ENCODE measurements at regions not wholly inside any gene's neighbourhood (a gene's known extent, or its start where the extent isn't known, plus 50 kb on each side); places are given as distances from the start of the nearest gene placed in this dataset.

DNA sequence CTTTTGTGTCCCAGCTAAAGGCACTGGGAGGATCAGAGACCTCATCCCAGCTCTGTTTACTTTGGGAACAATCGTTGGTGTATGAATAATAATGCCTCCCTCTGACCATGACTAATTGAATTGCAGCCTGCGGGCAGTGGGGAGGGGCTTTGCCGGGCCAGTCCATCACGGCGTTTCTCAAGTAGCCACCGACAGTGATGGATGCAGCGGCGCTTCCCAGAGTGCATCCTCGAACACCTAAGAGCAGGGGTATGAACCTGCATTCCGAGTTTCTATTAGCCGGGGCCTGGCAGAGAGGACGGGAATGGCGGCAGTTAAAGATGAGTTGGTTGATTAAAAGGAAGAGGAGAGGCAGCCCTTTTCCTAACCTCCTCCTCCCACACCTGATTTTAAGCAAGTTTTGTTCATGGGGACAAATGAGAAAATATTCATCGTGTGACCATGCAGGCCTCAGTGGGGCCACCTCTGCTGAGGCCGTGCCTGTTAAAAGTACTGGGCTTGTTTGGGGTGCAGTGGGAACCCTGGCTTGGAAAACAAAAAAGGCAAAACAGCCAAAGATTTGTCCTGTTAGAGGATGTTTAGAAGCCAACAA is 154.1 kb downstream of the FOXA2 start:
- DNase-seq, result no peak

DNA sequence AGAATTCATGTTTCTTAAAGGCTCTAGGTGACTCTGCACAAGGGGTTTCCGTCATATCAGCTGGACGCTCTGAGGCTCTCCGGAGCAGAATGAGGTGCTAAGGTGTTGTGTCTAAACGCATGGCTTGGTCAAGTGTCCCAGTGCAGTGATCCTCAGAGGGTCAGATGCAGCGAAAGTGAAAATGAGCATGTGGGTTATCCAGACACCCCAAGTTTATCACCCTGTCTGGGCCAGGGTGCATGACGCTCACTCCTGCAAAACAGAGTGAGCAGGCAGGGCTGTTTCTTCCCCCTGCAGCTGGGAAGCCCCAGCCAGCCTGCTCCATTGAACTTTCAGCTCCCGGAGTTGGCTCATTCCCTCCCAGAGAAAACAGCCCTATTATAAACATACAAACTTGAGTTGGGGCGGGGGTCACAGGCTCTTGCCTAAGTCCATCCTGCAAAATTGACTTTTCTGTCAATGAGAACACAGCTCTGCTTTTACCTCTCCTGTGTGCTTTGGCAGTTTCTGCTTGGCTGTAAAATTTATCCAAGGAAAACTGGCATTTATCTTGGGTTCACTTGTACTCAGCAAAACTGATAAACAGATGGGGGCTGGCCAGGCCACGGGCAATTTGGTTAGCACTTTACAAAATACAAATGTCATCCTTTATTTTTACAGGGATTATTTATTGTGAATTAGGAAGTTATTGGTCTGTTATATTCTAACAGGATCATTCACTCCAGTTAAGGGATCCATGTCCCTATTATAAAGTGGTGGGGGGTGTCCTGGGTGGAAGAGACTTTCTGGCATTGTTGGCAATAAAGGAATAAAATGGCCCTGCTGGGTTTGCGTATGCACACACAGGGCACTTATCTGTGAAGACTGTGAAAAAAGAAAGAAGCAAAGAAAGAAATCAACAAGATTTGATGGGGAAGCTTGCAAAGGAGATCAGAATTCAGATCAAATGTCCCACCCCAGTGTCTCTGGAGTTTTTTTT is 154.9 kb downstream of the FOXA2 start:
- DNase-seq, result no peak

DNA sequence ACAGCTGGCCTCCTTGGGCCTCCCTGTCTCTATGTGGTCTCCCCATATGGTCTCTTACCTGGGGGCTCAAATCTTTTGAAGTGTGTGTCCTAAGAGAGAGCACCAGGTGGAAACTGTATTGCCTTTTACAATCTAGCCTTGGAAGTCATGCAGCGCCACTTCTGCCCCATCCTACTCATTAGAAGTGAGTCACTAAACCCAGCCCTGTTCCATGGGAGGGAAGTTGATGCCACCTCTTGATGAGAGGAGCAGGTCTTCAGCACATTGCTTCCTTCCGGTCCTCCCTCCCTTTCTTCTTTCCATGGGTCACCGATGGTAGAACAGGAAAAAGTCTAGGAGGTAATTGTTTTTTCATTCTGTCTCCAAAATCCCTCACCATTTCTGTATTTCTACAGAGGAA is 156.3 kb downstream of the FOXA2 start:
- DNase-seq, result no peak

DNA sequence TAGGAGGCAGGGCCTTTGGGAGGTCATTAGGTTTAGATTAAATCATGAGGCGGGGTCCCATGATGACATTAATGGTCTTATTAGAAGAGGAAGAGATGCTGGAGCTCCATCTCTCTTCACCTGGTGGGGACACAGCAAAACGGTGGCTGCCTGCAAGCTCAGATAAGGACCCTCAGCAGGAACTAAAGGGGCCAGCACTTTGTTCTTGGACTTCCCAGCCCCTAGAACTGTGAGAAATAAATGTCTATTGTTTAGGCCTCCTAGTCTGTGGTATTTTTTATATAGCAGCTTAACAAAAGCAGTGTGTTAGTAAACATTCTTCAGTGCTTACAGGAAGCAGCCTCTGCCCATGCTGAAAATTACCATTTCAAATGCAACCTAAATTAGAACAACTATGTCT is 157.6 kb downstream of the FOXA2 start:
- no peak for DNase-seq

DNA sequence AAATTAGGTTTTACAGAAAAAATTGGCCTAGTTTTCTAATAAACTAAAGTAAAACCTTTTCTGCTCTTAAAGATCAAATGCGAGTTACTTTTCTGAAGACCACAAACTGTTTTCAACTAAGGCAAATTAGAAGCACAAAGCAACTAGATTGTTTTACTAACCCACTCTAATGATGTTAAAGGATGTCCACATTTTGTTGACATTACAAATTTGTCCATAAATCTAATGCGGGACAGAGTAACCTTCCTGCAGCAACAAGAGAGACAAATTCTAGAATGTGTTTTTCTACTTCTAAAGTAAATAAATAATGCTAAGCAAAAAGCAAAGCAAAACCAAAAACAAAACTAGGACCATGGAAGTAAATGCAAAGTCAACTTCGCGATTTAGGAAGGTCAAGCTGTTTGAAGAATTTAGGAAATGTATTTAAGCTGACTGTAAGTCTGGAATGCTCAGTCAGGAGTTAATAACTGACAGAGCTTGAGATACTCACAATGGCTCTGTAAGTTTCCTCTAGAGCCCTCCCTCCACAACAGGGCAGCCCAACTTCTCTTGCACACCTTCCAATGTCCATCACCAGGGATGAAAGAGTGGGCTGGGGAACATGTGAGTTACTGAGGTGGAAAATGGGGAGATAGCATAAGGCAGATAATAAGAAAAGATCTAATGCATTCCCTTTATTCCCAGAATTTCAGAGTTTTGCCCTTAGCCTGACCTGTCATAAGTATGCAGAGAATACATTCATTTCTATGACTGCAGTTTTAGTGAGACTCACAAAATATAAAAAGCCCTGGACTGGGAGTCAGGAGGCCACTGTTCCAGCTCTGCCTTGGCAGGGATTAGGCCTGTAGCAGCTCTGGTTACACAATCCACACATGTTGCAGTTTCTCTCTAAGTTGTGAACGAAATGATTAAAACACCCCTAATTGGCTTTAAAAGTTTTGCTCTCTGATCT is 158.8 kb downstream of the FOXA2 start:
- DNase-seq, result no peak

DNA sequence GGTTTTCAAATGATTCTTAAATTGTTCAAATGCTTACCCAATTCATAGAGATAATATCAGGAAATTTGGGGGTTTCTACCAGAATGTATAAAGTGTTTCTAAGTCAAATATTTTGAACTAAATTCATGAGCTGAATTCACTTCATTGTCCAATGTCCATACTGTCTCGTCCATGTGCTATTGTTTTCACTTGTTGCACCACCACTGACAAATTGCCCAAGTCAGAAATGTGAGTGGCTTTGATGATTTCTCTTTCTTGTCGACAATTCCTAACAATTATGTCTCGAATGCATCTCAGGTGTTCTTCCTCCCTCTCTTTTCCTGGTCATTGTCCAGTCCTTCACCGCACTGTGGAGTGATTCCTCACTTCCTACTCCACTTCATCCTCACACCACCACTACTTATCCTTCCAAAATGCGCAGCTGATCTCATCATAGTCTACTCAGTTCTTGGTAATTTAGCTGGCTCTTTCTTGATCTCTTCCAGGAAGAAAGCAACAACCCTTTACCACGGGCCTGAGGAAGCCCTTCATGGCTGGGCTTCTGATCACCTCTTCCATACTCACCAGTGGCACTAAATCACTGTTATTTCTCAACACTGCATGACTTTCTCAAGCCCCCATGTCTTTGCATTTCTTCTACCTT is 161.1 kb downstream of the FOXA2 start:
- DNase-seq, result no peak

DNA sequence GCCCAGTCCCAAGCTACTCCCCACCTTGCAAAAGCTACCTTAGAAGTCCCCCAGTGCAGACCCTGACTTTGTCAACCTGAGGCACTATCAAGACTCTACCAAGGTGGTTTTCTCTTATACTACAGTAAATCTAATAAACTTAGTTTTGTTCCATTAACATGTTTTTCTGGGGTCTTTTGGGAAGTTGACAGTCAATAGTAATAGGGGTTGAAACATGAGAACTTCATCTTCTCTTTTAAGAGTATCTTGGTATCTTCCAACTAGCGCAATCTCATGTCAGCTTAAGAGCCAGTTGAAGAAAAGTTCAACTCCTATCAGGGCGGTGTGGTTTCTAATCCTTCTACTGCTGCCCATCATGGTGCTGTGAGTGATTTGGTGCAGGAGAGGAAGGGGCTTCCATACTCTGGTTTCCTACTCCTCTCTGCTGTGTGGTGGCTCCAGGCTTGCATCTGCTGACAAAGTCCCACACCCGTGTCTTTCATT is 164.2 kb downstream of the FOXA2 start:
- no peak for DNase-seq

DNA sequence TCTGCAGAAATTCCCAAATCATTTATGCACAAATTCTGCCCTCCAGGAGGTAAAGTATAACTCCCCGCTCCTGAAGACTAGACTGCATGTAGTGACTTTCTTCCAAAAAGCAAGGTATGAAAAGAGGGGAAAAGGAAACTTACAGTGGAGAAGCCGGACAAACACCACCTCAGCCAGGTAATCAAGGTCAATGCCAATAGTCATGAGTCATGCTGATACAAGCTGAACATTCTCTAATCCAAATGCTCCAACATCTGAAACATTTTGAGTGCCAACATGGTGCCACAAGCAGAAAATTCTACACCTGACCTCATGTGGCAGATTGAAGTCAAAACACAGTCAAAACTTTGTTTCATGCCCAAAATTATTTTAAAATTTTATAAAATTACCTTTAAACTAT is 165.6 kb downstream of the FOXA2 start:
- DNase-seq, result no peak

DNA sequence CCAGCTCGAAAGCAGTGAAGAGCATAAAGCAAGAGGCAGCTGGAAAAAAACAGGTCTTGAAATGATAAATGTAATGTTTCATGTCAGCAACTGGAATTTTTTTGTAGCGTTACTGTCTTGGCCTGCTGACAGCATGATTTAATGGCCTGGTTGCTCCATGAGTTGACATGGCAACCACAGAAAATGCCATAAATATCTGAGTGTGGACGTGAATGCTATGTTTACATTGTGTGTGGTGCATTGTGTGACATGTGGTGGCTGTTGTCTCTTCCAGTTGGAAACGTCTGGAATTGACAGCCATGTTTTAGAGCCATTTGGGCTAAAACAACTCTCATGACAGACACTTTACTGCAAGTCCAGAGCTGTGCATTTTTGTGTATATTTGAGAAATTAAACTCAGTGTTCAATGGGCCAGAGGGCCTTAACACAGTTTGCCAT is 170.0 kb downstream of the FOXA2 start:
- no peak for DNase-seq

DNA sequence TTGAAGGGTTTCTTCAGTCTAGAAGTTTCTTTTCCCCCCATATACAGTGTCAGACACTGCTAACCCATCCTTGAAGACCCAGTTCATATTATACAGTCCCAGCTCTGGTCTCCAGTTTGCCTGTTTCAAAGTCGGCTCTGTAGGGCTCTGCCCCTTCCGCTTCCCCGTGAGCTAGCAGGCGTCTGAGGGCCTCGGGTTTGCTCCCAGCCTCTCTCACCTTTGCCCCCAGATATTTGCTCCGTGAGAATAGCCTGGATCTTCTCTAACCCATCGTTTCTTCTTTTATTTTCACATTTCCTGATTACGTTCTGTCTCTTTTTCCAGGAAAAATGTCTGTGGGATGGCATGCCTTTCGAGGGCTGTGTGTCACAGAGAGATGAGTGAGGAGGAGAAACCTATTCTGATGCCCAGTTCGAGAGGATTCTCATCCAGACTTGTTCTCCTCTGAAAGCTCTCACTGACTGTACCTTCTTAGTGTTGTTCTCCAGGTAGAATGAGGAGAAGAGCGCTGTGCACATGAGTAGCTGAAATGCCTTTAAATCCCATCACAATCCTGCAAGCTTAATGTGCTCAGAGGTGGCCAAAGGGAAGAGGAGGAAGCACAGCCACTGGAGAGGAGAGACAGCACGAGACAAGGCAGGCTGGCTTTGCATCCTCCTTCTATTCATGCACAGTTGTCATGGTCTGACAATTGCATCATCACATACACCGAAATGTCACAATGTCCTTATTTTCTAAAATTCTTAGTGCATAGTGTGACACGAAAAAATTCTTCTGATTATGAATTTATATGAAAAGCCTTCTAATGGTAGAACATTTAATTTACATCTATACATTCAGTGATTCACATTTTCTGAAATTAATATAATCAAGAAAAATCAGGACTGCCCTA is 171.1 kb downstream of the FOXA2 start:
- no peak for DNase-seq

DNA sequence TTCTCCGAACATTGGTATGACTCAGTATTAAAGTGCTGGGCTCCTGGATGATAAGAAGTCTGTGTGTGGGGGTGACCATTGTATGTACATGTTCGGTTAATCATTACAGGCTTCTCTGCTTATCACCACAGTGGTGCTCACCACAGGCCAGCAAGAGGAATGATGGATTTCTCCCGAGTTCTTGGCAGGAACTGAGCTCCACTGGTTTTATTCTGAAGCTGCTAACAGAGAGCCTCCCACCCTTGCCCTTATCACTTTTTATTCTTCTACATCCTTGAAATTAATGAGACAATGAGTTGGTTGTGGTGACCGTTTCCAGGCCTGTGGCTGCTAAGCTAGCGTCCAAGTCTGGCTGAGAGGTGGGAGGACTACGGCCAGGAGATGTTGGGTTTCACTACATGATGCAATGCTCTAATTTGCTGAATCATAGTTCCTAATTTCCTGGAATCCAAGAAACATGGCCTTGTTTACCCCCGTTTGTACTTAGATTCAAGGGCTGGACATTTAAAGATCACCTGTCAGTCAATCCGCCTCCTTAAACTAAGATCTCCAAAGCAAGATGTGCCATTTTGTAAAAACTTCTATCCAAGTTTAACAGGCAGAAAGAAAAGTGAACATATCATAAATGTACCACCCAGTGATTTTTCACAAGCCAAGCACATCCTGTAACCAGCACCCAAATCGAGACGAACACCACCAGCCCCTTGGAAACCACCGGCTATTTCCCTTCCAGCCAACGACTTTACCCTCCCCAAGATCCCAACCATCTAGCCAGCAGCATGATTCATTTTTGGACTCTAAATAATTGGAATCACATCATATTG is 172.5 kb downstream of the FOXA2 start:
- DNase-seq, result peak; percentile 21

DNA sequence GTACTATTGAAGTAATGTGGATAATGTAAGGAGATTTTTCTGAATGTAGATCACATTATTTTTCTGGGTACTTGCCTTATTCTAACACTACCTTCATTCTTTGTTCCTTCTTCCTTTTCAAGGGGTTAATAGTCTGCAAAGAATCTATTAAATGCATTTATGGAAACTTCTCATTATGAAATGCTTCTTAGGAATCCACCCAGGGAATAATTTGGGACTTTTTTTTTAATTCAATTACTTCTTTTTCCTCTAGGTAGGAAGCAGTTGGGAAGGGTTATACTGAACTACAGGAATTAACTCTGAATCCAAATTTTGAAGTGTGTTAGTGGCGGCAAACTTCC is 173.1 kb downstream of the FOXA2 start:
- no peak for DNase-seq

DNA sequence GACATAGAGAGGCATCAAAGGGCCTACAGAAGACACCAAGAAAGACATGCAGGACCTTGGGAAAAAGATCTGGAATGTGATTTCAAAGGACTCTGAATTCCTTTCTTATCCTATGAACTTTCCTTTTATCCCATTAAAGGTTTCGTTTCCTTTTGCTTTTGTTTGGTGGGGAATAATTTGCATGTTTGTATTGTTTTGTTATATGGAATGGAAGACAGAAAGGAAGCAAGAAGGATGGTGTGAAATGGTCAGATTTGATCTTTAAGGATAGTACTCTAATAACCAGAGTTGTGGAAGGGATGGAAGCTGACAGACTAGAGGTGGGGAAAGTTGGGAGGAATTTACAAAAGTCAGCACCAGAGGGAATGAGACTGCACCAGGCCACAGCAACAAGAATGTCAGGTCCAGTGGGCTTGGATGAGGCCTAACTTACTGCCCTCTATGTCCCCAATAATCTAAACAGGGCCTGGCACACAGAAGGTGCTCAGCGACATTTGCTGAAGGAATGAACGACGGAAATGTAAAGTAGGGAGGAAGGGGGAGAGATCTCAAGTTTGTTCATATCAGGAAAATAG is 173.7 kb downstream of the FOXA2 start:
- no peak for DNase-seq

DNA sequence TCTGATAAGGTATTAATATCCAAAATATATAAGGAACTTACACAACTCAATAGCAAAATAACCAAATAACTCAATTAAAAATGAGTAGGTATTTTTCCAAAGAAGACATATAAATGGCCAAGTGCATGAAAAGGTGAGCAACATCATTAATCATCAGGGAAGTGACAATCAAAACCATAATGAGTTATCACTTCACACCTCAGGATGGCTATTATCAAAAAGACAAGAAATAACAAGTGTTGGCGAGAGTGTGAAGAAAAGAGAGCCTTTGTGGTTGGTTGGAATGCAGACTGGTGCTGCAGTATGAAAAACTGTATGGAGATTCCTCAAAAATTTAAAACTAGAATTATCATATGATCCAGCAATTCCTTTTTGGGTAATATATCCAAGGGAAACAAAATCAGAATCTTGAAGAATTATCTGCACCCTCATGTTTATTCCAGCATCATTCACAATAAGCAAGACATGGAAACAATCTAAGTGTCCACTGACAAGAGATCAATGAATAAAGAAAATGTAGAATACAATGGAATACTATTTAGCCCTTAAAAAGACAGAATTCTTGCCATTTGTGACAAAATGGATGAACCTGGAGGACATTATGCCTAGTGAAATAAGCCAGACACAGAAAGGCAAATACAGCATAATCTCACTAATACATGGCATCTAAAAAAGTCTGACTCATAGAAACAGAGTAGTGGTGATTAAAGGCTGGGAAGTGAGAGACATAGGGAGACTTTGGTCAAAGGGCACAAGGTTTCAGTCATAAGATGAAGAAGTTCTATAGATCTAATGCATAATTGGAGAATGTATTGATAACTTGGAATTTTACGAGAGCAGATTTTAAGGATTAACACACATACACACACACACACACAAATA is 175.6 kb downstream of the FOXA2 start:
- no peak for DNase-seq

DNA sequence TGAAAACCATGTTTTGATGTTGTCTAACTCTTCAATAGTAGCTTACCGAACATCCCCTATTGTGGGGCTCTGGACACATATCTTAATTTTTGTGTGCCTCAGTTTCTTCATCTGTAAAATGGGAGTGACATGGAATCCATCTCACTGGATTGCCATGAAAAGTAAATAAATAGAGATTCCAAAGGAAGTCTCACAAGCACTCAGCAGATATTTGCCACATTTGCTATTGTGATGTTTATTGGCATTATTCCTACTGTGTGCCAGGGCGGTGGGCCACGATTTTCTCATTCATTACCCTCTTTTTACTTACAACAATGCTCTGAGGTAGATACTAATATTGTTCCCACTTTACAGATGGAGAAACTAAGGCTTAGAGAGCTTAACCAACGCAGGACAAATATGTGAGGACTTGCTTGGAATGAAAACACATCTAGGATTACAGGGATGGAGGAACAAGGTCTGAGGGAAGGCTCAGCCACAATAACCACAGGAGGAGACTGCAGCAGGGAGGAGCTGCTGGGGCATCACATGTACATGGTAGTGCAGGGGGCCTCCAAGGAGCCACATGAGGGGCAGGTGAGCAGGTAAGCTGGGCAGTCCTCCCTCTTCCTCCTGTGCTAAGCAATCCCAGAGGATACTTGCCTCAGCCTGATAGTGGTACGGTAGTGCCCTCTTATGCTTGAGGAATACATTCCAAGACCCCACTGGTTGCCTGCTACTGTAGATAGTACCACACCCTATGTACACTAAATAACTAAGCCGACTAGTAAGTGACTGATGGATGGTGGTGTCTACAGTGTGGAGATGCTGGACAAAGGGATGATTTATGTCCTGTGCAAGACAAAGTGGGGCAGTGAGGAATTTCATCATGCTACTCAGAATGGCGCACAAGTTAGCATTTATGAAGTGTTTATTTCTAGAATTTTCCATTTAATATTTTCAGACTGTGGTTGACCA is 176.9 kb downstream of the FOXA2 start:
- no peak for DNase-seq

DNA sequence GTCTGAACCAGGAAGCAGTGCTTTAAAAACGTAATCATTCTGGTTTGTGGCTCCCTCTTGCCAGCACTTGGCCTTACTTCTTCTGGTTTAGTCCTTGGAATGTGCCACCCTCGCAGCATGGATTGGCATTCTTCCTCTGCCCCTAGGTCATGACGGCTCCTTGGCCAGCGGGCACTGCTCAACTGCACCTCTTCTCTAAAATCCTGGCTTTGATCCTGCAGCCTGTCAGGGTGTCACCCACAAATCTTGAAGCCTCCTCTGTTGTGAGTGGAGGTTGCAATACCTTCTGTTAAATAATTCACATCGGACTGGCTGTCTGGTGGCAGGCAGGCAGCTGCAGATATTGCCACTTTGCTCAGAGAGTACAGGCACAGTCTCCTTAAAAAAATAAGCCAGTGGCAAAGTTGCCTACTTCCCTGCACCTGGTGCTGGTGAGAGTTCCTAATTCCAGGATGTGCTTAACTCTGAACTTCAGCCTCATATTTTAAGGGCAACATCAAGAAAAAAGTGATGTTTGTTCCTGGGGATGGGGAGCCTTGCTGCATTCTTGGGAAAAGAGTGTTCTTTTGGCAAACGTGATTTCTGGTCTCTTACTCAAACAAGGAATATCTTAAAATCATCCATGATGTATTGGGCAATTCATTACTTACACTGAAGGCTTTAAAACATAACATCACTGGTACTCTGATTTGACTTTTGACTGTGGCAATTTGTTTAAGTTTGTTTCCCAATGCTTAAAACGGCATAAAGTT is 179.8 kb downstream of the FOXA2 start:
- no peak for DNase-seq

Measured in inflammatory macrophage treated with lipopolysaccharide for 4 hours (primary cell).